ENCODE measurements at regions not wholly inside any gene's neighbourhood (a gene's known extent, or its start where the extent isn't known, plus 50 kb on each side); places are given as distances from the start of the nearest gene placed in this dataset.
A peak's percentile ranks its signal among the peaks of the same experiment; 100 is the strongest.

GRCh38 chr4:11264346-11264745, 164.3 kb downstream of the HS3ST1 start:
- no peak for DNase-seq

GRCh38 chr4:11263208-11263607, 165.5 kb downstream of the HS3ST1 start:
- DNase-seq = no peak

DNA sequence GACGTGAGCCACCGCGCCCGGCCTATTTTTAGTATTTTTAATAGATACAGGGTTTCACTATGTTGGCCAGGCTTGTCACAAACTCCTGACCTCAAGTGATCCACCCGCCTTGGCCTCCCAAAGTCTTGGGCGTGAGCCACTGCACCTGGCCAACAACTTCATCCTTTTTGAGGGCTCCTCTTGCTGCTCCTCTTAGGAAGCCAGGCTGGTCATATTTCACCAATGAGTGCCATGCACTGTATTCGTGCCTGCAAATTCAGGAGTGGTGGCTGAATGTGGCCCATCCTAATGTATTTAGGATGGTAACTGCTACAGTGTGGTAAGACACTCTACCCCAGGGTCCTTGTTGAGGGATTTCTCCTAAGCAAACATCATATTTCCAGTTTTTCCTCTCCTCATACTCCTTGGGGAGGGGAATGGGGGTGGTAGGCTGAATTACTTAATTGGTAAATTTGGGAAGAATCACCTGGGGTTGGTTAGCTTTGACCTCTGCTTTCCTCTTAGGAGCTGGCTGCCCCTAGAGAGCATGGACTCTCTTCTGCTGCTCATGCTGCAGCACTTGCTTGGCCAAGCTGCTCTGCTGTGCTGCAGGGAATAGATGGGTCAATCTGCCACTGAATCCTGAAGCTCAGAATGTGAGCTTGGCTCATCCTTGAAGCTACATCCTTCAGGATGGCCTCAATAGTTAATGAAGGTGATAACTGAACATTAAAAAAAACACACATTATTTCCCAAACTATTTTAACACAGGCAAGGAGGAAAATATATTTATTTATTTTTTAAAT, 167.4 kb downstream of the HS3ST1 start:
- no peak for DNase-seq

DNA sequence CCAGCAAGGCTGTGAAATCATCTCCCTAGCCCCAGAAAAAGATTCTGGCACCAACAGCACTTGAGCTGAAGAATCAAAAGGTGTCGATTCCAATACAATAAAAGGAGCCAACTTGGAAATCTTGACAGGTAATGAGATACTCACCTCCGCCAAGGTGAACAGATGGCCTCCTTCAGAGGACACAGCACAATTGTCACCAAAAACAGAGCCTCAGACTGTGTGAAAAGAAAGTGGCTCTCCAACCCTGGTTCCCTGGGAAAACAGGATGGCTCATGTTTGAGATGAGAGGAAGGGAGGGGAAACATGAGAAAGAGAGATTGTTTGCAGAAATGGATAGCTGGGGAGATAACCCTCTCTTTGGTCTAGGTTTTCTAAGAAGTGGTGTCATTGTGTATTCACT, 168.9 kb downstream of the HS3ST1 start:
- peak; percentile 86 for DNase-seq

DNA sequence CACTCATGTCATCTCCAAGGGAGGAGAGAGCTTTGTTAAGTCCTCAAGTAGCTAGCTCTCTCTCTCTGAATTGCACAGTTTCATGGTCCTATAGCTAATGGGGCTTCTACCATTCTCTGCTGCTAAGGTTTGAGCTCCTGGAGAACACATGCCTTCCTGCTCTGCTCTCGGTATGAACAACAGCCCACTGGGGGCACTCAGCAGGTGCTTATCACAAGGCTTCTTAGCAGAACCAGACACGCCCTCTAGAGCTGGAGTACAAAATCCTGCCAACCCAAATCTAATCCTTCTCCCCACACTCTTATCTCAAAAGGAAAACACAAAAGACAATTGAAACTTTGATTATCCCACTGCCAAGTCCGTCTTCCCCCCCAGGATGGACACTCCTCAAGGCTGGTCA, 176.5 kb downstream of the HS3ST1 start:
- DNase-seq = no peak

DNA sequence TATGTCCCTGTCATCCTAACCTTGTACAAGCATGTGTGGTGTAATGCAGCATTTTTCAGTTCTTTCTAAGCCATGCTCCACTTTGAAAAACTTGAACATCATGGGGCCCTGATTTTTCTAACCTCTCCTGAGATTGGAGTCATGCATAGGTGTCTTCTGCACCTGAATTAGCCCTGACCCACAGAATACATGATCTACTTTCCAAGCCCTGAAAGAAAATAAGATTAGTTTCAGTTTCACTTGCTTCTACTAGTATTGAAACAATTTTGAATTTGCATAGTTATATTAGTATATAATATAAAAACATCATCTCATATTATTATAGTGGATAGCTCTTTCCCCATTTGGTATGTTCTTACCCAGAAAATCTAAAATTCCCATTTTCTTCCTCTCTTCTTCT, 178.2 kb downstream of the HS3ST1 start:
- no peak for DNase-seq

DNA sequence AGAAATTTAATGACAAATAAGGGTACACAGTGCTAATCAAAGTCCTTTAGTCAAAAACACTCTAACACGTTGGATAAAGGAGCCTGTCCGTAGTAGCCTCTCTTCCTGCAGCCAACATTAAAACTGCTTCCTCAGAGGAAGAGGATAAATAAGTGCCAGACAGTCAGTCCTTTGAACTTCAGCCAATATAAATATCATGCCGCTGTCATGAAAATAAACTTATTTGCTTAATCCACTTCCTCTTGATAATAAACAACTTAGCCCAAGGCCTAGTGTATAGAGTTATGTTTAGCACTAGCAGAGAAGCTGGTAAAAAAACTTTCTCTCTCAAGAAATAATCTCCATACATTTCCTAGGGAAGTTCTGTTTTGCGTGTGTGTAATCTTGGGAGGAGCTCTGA, 196.7 kb downstream of the HS3ST1 start:
- DNase-seq = no peak

DNA sequence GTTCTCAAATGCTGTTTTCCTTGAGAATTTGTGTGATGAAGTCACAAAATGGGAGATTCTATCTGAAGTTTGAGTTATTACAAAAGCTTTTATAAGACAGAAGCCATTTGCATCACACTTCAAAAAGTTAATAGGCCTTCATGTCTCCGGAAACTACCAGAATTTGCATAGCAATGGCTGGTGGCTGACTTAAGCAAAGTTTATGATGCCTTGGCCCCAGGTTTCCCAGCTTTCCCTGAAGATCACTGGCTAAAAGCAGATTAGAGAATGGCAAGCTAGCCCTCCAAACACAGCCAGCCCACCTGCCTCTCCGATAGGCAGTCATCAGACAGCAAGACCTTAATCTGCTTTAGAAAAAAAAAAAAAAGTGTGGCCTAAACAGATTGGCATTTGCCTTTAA, 197.8 kb downstream of the HS3ST1 start:
- DNase-seq = no peak

DNA sequence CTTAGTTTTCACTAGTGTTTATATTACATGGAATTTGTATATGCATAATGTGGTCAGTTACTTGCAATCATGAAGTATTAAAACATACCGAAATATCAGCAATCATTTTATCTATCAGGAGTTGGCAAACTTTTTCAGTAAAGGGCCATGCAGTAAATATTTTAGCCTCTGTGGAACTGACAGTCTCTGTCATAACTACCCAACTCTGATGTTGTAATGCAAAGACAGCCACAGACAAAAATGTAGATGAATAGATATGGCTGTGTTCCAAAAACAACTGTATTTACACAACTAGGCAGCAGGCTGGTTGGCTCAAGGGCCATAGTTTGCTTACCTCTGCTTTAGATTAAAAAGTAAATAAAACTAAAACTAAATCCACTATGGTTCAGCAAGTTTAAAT, 200.2 kb downstream of the HS3ST1 start:
- no peak for DNase-seq

DNA sequence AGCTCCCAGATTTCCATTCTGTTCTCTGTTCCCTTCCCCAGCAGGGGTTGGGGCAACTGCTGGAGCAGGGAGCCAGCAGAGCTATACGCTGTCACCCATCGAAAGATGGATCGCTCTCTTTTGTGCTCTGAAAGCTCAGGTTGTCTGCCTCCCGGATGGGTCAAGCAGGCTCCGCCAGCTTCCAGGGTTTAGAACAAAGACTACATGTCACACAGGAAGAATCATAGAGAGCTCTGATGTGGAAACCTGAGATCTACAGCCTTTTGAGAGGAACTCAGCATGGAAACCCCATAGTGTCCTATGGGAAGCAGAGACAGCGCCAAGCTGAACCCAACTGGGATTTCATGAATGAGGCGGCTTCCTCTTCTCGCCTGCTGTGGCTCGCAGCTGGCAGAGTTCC, 205.4 kb downstream of the HS3ST1 start:
- peak; percentile 95 for DNase-seq

- no peak for DNase-seq
These were observed 210.0 kb downstream of the HS3ST1 start for GRCh38 chr4:11218692-11219091.

DNA sequence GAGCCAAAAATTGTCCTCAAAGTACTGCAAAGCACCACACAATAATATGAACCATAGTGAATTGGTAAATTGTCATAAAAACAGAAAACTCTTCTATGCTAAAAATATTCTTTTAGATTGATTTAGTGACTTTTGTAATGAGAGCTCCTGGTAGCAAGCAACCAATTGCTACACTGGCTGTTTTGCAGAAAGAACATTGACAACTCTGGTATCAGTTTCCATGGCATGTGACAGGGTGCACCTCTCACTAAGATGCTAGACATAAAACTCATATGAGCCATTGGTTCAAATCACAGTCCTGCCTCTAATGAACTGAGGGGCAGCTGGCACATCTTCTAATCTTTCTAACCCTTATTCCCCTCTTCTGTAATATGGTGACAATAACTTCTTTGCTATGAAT, 212.2 kb downstream of the HS3ST1 start:
- DNase-seq = no peak

DNA sequence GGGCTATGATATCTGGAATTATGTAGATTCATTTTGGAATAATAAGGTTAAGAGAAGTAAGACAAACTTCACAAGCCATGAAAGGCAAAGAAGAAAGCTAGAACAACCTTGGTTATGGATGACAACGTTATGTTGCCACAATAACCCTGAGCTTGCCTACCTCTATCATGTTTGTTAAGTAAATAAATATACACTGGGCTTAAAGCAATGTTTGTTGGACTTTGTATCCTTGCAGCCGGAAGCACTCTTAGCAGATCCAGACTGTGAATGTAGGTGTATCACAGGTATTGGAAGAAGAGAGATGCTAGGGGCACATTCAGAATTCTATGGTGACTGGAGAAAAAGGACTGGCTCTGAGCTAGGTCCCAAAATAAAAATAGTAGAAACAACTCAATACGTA, 214.4 kb downstream of the HS3ST1 start:
- DNase-seq = no peak

GRCh38 chr4:11209826-11210225, 218.9 kb downstream of the HS3ST1 start:
- no peak for DNase-seq

DNA sequence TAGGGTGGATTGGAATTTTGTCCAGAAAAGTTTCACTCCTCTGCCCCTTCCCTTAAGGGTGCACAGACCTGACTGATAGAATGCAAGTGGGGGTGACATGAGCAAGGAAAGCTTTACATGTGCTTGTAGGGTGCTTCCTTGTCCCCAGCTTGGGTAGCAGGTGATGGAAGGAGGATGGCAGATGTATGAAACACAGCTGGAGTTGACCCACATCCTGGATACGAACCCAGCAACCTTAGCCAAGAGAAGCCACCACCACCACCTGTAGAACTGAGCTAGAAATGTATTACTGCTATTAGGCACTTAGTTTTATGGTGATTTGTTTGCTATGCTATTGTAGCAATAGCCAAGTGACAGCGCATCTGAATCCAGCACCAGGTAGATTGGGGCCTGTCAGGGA, 227.4 kb downstream of the HS3ST1 start:
- no peak for DNase-seq

GRCh38 chr4:11198516-11199305, 230.0 kb downstream of the HS3ST1 start:
- no peak for DNase-seq

DNA sequence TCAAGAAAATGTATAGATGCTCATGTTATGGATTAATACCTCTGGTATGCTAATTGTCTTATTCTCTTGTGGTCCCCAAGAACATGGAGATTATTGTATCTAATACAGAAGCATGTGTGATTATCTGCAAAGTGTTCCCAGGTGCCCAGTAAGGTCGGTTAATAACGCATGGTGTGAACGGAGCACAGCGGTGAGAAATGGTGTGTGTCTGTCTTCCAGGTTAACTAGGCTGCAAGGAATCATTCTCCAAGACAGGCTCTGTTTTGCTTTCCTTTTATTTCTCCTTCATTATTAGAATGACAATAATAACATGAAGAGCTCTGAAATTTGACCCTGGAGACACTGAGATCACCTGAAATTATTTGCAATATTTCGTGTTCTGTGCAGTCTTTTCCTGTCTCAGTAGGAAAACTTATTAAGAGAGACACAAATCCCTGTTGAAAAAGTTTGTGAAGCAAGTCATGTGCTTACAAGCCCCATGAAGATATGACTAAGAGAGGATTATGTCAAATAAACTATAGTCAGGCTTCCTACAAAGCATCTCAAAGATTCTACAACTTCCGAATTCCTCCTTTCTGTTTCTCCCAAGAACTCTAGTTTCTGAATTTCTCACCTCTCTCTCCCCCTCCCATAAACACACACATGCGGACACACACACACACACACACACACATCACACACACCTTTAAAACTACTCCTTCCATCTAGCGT, 230.9 kb downstream of the HS3ST1 start:
- DNase-seq = no peak

DNA sequence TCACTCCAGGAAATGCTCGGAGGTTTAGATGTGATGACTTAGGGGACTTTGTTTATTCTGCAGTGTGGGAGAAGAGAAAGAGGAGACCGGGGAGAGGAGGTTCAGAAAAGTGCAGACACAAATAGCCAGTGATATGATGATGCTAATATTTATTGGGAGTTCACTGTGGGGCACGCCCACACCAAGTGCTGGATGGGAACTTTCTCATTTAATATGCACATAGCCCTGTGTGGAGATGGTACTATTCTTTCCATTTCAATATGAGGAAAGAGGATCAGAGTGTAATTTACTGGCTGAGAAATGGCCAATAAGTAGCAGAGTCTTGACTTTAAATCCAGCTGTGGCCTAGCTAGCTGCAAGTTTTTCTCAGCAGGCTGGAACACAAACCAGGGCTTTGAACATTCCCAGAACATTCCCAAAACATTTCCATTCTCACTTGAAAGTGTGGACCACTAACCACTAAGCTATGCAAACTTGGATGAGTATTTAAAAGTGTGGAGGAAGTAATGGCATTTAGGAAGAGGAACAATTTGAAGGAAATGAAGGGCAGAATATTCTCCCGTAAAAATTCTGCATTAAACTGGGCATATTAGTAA, 231.7 kb downstream of the HS3ST1 start:
- DNase-seq = no peak

DNA sequence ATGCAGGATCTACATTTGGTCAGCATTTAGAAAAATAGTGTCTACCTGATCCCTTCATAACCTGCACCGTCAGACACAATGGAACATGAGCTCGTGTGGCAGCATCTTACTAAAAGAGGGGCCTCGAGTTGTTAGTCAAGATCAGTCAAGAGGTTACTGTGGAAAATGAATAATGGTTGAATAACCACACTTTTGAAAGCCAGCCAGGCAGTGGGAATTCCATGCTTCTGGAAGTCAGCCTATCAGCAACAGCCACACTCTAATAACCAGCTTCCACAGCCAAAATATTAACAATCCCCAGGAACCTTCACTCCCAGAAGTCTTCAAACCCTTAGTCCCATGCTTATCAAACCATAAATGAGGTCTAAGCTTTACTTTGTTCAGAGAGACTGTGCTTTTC, 234.3 kb downstream of the HS3ST1 start:
- DNase-seq = peak; percentile 44

- DNase-seq = no peak
These were observed 238.9 kb downstream of the HS3ST1 start for GRCh38 chr4:11189756-11190155.

DNA sequence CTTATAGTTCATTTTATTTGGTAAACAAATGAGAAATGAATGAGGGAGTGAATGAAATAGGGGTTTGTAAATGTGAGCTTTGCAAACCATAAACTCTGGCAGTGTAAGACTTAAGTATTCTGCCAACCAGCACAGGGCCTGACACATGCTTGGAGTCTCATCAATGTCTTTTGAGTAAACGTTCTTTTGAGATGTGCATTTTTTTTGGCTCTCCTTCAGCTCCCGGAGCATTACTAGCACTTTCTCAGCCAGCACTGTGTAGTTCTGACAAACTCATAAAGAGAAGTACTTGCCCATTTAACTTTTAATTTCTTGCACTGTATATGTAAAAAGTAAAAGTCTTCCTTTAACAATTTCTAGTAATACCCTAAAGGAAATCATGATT, 245.3 kb downstream of the HS3ST1 start:
- DNase-seq = no peak

DNA sequence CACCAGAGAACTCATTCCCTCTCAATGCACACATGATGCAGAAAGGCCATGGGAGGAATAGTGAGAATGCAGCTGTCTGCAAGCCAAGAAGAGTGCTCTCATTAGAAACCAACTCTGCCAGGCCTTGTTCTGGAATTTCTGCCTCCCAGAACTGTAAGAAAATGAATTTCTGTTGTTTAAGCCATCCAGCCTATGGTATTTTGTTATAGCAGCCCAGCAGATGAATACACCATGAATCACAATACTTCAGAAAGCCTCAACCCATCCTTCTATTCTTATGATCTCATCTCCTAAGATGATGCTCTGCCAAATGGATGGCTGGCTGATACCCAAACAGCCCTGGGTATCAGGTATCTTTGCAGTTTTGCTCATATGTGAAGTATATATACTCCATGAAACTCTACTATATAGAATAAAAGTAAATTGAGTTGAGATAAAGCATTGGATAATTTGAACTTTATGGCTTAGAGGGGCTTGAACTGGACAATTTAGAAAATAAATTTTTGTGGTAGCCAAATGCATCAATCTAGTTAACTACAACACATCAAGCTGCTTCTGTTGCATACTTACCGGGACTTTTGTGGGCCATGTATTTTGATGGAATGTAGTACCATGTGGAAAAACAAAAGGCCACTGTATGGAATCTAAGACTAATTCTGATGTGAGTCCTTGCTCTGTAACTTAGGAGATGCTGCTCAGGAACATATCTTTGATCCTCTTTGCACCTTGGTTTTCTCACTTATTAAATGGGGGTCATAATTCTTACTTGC, 245.9 kb downstream of the HS3ST1 start:
- no peak for DNase-seq

DNA sequence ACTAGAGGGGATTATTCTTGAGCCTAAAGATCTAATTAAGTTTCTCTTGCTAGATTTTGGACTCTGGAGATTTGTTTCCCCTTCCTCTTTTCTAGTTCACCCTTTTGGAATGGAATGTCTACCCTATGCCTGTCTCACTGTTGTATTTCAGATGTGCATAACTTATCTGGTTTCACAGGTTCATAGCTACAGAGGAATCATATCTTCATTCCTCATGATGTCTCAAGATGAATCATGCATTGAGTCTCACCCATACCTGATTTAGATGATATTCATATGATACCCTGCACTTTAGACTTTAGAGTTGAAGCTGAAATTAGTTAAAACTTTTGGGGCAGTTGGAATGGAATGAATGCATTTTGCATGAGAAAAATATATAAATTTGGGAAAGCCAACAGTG, 246.7 kb downstream of the HS3ST1 start:
- no peak for DNase-seq

Measured in NCI-H187 treated with DMSO at 0.1 percent for 48 hours (cell line).